T-helper 17 cell (primary cell): ENCODE measurements at regions not wholly inside any gene's neighbourhood (a gene's known extent, or its start where the extent isn't known, plus 50 kb on each side); places are given as distances from the start of the nearest gene placed in this dataset.
A peak's percentile ranks its signal among the peaks of the same experiment; 100 is the strongest.

Experiments used
- ATAC-seq: fragments of 150-1000 bp; cut with Tn5 transposase; 2 replicates; pipeline ENCODE4 v1.10.0; 2021; ENCODE audit warnings: mild to moderate bottlenecking, moderate library complexity
- DNase-seq, 3 donors: peaks; one replicate each; pipeline versions ENCODE4 v3.0.0 to v3.0.0-alpha.2; 2020 to 2021
- H3K9me3 ChIP-seq: one replicate; pipeline ENCODE4 v1.7.0; 2013; ENCODE audit warnings: low read length, mild to moderate bottlenecking; ENCODE audit not compliant: control insufficient read depth, poor library complexity, severe bottlenecking
- H3K27ac Mint-ChIP-seq: one replicate; pipeline ENCODE4 v1.8.0; 2022; ENCODE audit warnings: mild to moderate bottlenecking, moderate library complexity, mixed read lengths
- H3K27me3 Mint-ChIP-seq: one replicate; pipeline ENCODE4 v1.8.0; 2022; ENCODE audit warnings: mixed read lengths
- H3K36me3 Mint-ChIP-seq: one replicate; pipeline ENCODE4 v1.8.0; 2022; ENCODE audit warnings: low read depth, mixed read lengths
- H3K4me1 Mint-ChIP-seq: one replicate; pipeline ENCODE4 v1.8.0; 2022; ENCODE audit warnings: mild to moderate bottlenecking, mixed read lengths
- H3K4me3 Mint-ChIP-seq: one replicate; pipeline ENCODE4 v1.8.0; 2022; ENCODE audit warnings: mild to moderate bottlenecking, moderate library complexity, mixed read lengths

DNA sequence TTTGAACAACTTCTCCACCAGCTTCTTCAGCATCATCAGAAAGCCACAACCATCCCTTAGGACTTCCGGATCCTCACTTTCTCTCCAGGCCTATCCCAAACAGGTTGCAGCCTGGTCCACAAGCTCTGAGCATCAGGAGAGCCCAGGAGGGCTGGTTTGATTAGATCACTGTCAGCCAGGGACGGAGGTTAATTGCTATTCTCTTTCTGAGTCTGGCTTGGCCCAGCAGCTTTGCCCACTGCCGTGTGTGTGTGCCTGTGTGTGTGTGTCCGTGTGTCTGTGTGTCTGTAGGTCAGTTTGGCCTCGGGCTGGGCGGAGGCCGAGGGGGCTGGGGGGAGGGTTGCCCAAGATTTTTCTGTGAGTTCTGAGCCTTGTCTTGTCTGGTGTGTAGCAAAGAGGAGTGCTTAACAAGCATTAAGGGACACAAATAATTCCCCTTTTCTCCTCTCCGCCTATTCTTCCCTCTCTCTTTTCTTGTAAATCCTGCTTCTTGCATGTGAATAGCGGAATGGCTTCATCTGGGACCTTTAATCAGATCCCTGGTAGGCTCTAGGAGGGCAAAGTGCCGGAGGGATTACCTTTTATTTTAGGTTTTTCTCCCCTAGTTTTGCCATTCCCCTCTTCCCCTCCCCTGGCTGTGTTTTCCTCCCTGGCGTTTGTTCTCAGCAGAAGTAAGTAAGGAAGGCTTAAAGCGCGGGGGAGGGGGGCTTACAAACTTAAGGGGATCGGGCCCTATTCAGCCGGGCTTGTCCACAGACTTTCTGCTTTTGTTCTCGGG, 138.2 kb upstream of the LHX5 start:
- H3K4me3 Mint-ChIP-seq: no peak overlapping the region
- ATAC-seq (no peak), DNase-seq (no peak)
- H3K9me3 ChIP-seq: no peaks in the 10 kb centered on the region
- no peaks in the 10 kb centered on the region for H3K4me1 Mint-ChIP-seq
- no peak overlapping the region for H3K27ac Mint-ChIP-seq
- peaks cover 47% of the 10 kb centered on the region for H3K27me3 Mint-ChIP-seq
- peaks cover 6% of the 10 kb centered on the region for H3K36me3 Mint-ChIP-seq

DNA sequence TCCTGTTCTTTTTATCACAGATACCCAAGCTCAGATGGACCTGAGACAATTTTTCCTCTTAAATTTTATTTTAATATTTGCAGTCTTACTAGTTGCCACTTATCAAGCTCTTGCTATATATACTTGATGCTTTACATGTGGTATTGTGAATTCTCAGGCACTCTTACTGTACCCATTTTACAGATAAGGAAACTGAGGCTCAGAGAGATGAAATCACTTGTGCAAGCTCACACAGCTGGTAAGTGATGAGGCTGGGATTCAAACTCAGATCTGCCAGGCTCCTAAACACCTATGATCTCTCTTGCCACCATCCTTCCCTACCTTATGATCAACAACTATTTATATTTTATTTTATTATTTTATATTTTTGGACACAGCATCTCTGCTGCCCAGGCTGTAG, 133.0 kb upstream of the LHX5 start:
- no peaks in the 10 kb centered on the region for H3K9me3 ChIP-seq
- no peak for ATAC-seq
- Mint-ChIP-seq H3K27me3 (peaks cover 12% of the 10 kb centered on the region), H3K4me3 (no peak overlapping the region), H3K27ac (no peak overlapping the region), H3K4me1 (no peaks in the 10 kb centered on the region), H3K36me3 (peaks cover 8% of the 10 kb centered on the region)
- no peak for DNase-seq

DNA sequence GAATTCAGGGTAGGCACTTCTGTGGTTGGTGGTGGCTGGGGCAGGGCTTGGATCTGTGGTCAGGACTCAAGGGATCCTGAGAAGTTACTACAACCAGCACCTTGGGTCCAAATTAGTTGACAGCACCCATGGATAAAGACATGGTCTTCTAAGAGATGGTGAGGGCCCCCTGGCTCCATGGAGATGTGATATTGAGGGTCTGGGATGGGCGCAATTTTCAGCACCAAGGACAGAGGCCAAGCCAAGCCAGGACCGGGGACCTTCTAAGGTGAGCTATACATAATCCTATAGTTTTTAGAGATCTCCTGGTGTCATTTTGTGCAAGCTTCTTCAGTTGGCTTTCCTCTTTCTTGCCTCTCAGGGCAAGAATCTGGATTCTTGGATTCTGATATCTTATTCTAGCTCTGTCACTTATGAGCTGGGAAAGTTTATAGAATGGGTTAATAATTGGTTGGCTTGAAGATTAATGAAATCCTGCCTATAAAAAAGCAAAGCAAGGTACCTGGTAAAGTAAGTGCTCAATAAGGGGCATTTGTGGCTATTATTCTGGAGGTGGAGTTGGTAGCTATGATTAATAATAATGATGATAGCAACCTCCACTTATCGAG, 130.1 kb upstream of the LHX5 start:
- peaks cover 2% of the 10 kb centered on the region for H3K36me3 Mint-ChIP-seq
- DNase-seq (no peak), ATAC-seq (no peak)
- no peak overlapping the region for H3K4me3 Mint-ChIP-seq
- H3K4me1 Mint-ChIP-seq: no peaks in the 10 kb centered on the region
- H3K27me3 Mint-ChIP-seq: peaks cover 14% of the 10 kb centered on the region
- no peak overlapping the region for H3K27ac Mint-ChIP-seq
- H3K9me3 ChIP-seq: no peaks in the 10 kb centered on the region

DNA sequence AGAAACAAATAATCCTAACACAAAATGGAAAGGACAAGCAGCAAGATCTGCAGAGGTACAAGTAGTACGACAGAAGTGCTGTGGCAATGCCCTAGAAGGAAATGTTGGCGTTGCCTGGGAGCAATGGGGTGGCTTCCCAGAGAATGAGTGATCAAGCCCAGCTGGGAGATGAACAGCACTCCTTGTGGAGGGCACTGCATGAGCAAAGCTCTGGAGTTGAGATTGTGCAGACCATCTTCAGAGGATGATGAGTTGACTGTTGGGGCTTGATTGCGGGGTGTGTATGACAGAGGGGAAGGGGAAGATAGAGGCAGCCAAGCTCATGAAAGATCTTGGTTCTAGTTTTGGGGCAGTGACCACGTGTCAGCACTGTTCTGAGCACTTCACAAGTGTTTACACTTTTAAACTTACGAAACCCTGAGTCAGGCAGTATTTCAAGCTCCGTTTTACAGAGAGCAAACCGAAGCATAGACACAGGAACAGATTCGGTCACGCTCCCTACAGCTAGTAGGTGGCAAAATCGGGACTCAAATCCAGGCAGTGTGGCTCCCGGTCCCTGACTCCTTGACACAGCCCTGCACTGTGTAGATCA, 127.2 kb upstream of the LHX5 start:
- H3K27ac Mint-ChIP-seq: no peak overlapping the region

DNA sequence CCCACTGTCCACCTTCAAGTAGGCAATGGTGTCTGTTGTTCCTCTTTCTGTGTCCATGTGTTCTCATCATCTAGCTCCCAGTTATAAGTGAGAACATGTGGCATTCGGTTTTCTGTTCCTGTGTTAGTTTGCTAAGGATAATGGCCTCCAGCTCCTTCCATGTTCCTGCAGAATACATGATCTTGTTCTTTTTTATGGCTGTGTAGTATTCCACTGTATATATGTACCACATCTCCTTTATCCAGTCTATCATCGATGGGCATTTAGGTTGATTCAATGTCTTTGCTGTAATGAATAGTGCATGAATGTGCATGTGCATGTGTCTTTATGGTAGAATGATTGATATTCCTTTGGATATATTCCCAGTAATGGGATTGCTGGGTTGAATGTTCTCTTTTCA, 123.3 kb upstream of the LHX5 start:
- Mint-ChIP-seq H3K4me1 (no peaks in the 10 kb centered on the region), H3K36me3 (no peaks in the 10 kb centered on the region), H3K27ac (no peak overlapping the region), H3K27me3 (peaks cover 14% of the 10 kb centered on the region), H3K4me3 (no peak overlapping the region)
- no peak for ATAC-seq
- H3K9me3 ChIP-seq: no peaks in the 10 kb centered on the region
- no peak for DNase-seq

More for the DNA sequence above, 127.2 kb upstream of the LHX5 start:
- ATAC-seq: no peak
- peaks cover 14% of the 10 kb centered on the region for H3K27me3 Mint-ChIP-seq
- H3K9me3 ChIP-seq: no peaks in the 10 kb centered on the region
- peaks cover 2% of the 10 kb centered on the region for H3K36me3 Mint-ChIP-seq
- H3K4me1 Mint-ChIP-seq: no peaks in the 10 kb centered on the region
- no peak for DNase-seq
- H3K4me3 Mint-ChIP-seq: no peak overlapping the region

DNA sequence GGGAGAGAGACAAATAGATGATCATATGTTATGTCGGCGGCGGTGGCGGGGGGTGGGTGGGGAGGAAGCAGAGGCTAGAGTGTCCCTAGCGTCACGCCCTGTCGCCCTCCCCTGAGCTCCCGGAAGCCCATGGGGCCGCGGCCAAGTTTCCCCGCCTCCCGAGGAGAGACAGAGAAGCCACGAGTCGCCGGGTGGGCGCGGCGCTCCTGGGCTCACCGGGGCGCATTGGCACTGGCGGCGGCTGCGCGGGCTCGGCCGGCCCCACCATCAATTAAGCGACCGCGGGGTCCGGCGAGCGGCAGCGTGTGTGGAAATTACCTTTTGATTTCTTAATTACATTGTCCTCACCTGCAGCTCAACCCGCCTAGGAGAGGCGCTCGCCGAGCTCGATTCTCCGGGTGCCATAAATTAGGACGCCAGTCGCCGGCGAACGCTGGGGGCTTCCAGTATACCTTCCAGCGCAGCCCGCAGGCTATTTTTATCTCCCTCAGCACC, 119.9 kb upstream of the LHX5 start:
- no peak for DNase-seq
- H3K4me1 Mint-ChIP-seq: no peaks in the 10 kb centered on the region
- no peaks in the 10 kb centered on the region for H3K36me3 Mint-ChIP-seq
- no peak for ATAC-seq
- H3K27ac Mint-ChIP-seq: no peak overlapping the region
- H3K4me3 Mint-ChIP-seq: peak overlapping the region; percentile 25
- peaks cover 6% of the 10 kb centered on the region for H3K27me3 Mint-ChIP-seq
- no peaks in the 10 kb centered on the region for H3K9me3 ChIP-seq

DNA sequence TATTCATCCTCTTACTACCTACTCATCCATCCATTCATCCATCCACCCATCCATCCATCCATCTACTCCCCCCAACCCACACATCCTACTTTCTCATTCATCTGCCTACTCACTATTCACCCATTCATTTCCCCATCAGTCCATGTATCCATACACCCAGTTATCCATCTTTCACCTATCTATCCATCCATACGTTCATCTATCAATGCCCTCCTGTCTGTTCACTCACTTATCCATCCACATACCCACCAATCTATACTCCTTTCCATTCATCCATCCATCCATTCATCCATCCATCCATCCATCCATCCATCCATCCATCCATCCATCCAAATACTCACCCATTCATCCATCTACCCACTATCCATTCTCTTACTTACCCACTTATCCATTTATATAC, 117.8 kb upstream of the LHX5 start:
- no peak overlapping the region for H3K4me3 Mint-ChIP-seq
- H3K4me1 Mint-ChIP-seq: no peaks in the 10 kb centered on the region
- peaks cover 6% of the 10 kb centered on the region for H3K27me3 Mint-ChIP-seq
- no peaks in the 10 kb centered on the region for H3K9me3 ChIP-seq
- ATAC-seq (no peak), DNase-seq (no peak)
- no peak overlapping the region for H3K27ac Mint-ChIP-seq
- H3K36me3 Mint-ChIP-seq: no peaks in the 10 kb centered on the region

DNA sequence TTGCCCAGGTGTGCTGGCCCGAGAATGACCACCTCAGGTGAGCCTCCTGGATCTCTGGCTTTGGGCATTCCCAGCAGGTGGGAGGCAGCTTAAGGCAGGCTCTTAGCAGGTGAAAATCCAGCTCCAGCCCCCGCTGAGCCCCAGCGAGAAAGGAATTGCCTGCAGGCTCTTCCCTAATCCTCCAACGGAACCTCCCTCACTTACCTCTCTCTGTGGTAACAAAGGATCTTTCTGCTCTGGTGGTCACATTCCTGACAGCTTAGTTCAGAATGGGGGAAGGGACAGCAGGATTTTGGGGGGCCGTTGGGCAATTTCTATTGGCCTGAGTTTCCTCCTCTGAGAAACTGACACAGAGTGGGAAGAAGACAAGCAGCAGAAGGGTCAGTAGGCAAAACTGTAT, 116.0 kb upstream of the LHX5 start:
- Mint-ChIP-seq H3K4me1 (no peaks in the 10 kb centered on the region), H3K27ac (no peak overlapping the region), H3K36me3 (no peaks in the 10 kb centered on the region), H3K4me3 (no peak overlapping the region), H3K27me3 (peaks cover 6% of the 10 kb centered on the region)
- ATAC-seq (no peak), DNase-seq (no peak)
- H3K9me3 ChIP-seq: no peaks in the 10 kb centered on the region

DNA sequence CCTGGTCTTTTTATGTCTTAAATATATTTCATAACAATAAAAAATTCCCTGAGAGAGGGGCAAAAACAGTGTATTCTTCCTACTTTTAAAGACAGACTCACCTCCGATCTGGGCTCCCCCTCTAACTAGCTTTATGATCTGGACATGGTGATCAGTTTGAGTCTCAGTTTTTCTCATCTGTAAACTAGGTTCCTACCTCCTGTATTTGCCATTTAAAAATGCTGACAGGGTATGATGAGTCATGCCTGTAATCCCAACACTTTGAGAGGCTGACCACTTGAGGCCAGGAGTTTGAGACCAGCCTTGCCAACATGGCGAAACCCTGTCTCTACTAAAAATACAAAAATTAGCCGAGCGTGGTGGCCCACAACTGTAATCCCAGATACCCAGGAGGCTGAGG, 114.8 kb upstream of the LHX5 start:
- no peaks in the 10 kb centered on the region for H3K9me3 ChIP-seq
- DNase-seq (no peak), ATAC-seq (no peak)
- Mint-ChIP-seq H3K4me1 (no peaks in the 10 kb centered on the region), H3K36me3 (no peaks in the 10 kb centered on the region), H3K27ac (no peak overlapping the region), H3K27me3 (peaks cover 6% of the 10 kb centered on the region), H3K4me3 (no peak overlapping the region)

DNA sequence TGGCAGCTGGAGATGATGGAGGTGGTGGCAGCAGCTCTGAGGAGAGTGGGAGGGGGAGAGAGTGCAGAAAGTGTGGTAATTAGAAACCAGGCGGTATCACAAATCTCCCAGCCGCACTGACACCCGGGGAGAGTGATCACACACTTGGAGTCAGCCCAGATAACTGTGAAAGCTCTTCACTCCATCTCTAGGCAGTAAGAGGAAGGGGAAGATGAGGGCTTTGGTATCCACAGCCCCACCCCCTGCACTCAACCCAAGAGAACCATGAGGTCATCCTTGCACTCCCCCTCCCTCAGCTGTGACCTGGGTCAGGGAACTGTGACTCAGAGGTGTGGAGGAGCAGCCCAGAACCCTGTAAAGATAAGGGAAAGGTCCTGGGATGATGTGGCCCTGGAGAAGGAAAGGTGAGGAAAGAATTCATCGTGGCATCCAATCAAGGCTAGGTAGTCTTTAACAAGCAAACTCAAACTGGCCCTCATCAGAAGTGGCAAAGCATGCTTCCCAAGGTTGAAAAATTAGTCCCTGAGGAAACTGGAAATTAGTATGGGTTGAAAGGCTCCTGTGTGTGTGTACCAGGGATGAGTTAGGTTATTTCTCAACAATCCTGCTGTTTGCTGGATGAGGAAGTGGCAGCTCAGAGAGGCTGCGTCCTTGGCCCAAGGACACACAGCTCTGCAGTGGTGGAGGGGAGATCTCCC, 111.0 kb upstream of the LHX5 start:
- DNase-seq: no peak
- H3K9me3 ChIP-seq: peaks cover 4% of the 10 kb centered on the region
- Mint-ChIP-seq H3K4me1 (no peaks in the 10 kb centered on the region), H3K27ac (no peak overlapping the region), H3K36me3 (no peaks in the 10 kb centered on the region), H3K27me3 (peaks cover 12% of the 10 kb centered on the region), H3K4me3 (no peak overlapping the region)
- no peak for ATAC-seq

DNA sequence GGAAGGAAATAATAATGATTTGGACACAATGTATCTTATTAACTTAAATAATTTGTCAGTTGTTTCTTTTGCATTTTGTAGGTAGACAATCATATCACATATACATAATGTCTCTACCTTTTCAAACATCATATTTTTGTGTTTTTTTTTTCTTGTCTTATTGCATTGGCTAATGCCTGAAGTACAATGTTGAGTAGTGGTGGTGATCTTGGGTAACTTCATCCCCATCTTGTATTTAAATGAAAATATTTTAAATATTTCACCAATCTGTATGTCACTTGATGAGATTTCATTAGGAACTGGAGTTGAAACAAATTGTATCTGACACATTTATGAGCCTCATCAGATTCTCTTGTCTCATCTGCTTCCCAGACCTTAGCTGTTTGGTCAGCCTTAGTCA, 109.7 kb upstream of the LHX5 start:
- ATAC-seq (no peak), DNase-seq (no peak)
- Mint-ChIP-seq H3K4me3 (no peak overlapping the region), H3K4me1 (no peaks in the 10 kb centered on the region), H3K27ac (no peak overlapping the region), H3K36me3 (peaks cover 3% of the 10 kb centered on the region), H3K27me3 (peaks cover 12% of the 10 kb centered on the region)
- peaks cover 4% of the 10 kb centered on the region for H3K9me3 ChIP-seq

DNA sequence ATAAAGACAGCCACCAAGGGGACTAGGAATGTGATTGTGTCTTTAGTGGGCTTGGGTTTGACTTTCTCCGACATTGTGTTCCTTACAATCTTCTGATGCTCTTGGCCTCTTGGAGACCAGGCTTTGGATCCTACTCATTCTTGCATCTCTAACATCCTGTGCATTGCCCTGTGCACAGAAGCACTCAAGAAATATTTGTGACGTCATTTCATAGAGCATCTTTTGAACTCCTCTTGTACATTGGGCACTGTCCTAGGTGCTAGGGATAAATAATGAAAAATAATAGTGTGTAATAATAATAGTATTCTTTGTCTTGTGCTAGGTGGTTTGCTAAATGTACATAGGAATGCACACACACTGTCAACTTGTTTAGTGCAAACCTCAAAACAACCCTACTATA, 108.8 kb upstream of the LHX5 start:
- no peak overlapping the region for H3K27ac Mint-ChIP-seq
- peaks cover 17% of the 10 kb centered on the region for H3K27me3 Mint-ChIP-seq
- H3K36me3 Mint-ChIP-seq: peaks cover 3% of the 10 kb centered on the region
- no peaks in the 10 kb centered on the region for H3K4me1 Mint-ChIP-seq
- H3K9me3 ChIP-seq: peaks cover 4% of the 10 kb centered on the region
- DNase-seq: no peak
- no peak overlapping the region for H3K4me3 Mint-ChIP-seq
- no peak for ATAC-seq

DNA sequence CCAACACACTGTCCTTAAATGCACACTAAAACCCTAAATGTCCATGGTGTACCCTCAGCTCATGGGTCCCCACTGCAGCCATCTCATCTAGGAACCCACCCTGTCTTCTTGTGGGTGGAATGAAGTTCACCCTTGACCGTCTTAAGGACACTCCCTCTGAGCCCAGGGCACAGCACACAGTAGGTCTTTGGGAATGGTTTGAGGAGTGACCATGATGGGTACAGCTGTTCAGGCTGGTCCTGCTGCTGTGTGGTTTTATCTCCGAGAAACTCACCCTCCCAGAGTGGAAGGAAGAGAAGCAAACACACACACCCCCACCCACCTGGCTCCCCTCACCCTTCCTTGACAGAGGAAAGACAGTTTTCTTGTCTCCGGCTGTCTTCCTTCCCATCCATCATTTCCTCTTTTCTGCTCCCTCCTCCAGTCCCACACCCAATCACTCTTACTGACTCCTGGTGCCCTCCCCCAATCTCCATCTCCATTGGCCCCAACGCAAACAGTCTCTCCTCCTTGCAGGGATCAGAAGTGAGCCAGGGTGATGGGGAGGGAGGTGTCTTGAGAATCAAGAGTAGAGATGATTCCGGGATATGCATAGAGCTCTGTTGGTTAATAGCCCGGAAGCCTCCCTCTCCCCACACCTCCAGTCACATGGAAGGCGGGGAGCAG, 105.9 kb upstream of the LHX5 start:
- no peaks in the 10 kb centered on the region for H3K4me1 Mint-ChIP-seq
- no peak overlapping the region for H3K27ac Mint-ChIP-seq
- H3K9me3 ChIP-seq: peaks cover 4% of the 10 kb centered on the region
- DNase-seq: no peak
- H3K4me3 Mint-ChIP-seq: no peak overlapping the region
- H3K27me3 Mint-ChIP-seq: peaks cover 23% of the 10 kb centered on the region
- no peak for ATAC-seq
- H3K36me3 Mint-ChIP-seq: peaks cover 3% of the 10 kb centered on the region
